GM18861 (cell line): ENCODE measurements at regions not wholly inside any gene's neighbourhood (a gene's known extent, or its start where the extent isn't known, plus 50 kb on each side); places are given as distances from the start of the nearest gene placed in this dataset.

ENCODE experiments used
- ATAC-seq: cut with Tn5 transposase; IDR thresholded peaks from one replicate; pipeline ENCODE4 v1.9.1; 2021; ENCODE audit not compliant: unreplicated experiment

DNA sequence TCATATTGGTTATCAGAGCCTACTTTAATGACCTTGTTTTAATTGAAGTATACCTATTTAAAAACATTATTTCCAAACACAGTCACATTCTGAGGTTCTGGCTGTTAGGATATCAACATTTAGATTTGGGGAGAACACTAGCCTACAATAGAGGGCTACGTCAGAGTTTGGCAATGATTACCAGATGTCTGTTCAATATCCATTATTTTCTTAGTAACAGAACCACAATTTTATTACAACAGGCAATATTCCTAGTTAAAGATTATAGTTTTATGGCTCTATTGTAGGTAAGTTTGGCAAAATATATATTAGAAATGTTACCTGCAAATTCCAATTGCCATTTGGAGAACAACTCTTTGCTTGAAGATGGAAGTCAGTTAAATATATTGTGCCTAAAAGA, 1163.1 kb upstream of the MIR17HG start:
- no peak for ATAC-seq

DNA sequence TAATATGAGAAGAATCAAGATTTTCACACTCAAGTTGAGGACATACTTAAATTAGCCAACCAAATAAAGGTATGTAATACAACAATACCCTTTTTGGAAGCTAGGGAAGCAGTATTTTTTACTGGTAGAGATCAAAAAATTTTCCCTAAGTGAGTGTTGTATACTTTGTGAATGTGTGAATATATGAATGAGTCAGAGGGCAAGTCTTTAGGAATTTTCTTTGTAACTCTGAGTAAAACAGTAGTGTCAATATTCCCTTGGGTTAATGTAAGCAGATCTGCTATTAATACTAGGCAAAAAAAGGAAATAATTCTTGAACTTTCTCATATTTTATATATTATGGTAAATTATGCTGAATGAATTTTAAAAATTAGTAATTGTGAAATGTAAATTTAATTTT, 1161.8 kb upstream of the MIR17HG start:
- ATAC-seq: no peak

DNA sequence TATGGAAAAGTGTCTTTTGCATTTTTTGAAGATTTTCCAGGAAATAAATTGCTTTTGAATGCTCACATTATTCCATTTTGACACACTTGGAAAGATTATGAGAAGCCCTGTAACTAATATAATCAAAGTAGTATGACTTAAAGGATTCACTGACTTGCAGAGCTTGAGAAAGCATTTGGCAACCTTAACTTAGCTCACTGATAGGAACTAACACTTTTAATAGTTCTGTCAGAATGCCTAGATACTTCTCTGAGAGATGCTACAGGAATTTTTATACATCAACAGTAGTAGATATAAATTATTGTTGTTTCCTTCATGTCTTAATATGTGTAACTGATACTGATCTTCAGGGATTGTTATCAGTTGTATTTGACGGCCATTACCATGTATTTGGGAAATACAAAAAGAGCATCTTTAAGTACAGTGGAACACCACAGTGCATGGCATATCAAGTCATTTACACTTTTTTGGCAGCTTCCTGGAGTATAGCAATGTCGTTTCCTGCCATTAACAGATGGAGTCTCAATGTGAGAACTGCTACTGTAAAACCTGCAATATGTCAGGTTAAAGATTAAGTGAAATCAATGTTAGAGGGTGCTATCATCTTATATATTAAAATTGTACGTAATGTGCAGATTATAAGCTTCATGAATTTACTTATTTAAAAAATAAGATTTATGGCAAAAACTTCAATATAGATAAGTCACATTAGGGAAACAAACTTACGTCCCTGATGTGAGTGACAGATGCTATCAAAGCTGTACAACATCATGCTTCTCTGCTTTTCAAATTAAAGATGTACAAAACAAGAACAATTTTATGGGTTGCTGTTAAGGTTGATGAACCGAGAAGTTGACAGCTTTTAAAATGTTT, 1159.8 kb upstream of the MIR17HG start:
- ATAC-seq: no peak

DNA sequence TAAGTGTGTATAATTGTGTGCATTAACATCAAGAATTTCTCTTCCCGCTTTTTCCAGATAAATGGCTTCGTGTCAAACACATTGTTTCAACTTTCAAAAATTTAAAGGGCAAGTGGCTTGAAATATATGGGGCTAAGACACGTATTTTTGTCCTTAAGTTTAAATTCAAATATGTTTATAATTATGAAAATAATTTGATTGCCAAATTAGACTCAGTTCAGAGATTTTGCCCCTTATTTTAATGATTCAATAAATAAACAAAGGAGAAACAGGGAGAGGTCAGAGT, 1159.2 kb upstream of the MIR17HG start:
- no peak for ATAC-seq

DNA sequence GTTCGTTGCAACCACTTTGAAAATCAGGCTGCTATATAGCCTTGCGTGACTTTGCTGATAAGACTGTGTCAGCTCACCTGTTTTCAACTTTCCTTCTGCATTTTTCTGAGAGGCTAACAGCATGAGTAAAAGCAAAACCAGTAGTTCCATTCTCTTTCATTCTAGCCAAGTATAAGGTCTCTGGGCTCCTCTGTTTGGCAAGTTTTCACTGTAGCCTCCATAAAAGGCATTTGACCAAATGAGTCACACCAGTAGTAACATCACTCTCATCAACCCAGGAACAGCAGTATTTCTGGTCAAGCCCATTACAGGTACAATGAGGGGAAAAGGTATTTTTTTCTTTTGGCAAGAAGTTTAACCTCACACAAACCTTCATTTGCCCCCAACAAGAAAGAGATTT, 1149.8 kb upstream of the MIR17HG start:
- no peak for ATAC-seq

DNA sequence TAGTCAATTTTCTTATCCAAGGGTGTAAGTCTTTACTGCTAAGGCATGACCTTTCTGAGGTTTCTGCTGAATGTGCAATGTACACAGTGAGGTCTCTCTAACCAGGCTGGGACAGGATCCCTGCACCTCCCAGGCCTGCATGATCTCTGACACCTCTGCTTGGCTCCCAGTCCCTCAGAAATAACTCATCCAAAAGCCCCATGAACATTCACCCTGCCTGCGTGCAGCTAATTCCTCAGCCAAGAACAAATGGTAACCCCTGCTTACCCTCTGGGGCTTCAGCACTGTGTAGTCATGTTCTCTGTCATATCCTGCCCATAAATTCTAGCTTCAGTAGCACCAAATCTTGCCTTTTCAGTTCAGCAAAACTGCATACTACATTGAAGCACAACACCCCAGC, 1146.3 kb upstream of the MIR17HG start:
- no peak for ATAC-seq

DNA sequence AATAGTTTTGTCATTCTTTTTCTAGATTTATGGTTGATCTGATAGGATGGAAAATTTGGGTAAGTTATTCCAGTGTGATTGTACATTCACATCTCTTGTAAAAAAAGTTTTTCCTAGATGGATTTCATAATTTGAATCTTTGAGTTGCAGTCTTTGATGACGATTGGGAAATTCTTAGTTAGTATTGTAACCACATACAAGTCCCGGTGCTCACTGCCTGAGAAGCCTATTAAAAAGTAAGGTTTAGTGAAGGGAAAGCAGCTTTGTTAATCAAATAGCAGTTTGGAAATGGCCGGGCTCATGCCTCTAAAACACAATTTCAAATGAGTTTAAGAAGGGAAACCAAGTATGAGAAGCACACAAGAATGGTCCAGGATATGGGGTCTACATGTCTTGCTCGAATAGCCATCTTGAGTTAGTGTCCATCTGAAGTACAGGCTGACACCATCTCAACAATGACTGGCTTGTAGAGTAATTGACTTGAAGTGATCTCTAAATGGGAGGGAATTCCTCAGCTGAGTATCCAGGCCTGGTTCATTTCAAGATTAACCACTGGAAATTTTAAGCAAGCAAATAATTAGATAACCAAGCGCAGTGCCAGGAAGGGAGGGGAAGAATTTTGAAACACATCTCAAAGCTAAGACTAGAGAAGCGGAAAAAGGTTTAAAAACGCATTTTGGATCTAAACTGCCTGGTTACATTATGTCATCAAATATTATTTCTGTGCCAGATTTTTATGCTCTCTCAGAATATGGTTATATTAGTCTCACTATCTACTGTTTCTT, 1145.6 kb upstream of the MIR17HG start:
- no peak for ATAC-seq

DNA sequence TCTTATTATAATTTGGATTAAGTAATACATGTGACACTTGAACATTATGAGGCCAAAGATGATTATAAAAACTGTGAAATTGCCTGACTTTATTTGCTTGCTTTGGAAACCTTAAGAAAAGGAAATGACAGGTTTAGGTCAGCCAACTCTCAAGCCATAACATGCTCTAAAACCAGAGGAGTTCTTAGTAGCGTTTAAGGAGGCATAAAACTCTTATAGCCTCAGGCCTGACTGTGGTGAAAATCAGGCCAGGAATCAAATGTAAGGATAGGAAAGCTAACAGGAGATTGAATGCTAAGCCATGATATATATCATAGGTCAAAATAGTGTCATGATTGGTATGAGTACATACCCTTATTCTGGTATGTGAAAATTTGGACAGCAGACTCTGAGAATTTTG, 1142.4 kb upstream of the MIR17HG start:
- ATAC-seq: no peak

DNA sequence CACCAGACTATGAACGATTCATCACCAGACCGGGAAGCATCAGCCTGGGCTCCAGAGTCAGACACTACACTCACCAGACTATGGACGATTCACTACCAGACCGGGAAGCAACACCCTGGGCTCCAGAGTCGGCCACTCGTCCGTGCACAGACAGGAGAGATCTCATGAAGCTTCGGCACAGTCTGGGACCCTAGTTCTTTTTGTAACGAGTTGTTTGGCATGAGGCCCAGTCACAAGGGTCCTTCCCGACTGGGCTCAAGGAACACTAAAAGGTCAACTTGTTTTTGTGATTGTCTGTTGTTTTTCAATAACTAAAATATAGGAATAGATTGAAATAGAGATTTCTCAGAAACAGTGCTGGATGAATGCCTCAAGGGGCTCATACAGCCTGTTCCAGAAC, 1141.6 kb upstream of the MIR17HG start:
- no peak for ATAC-seq

DNA sequence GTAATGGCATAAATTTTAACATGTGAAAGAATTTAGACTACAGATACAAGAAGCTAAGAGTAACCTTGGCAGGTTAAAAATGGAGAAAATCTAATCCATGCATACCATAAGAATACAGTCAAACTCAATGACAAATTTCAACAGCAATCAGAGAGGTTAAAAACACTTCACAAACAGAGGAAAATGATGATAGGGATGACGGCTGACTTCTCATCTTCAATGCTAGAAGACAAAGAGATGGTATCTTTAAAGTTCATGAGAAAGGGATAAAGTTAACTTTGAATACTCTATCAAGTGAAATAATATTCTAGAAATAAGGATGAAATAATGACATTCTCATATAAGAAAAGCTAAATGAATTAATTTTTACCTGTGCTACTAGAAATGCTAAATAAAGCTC, 1130.2 kb upstream of the MIR17HG start:
- ATAC-seq: no peak

DNA sequence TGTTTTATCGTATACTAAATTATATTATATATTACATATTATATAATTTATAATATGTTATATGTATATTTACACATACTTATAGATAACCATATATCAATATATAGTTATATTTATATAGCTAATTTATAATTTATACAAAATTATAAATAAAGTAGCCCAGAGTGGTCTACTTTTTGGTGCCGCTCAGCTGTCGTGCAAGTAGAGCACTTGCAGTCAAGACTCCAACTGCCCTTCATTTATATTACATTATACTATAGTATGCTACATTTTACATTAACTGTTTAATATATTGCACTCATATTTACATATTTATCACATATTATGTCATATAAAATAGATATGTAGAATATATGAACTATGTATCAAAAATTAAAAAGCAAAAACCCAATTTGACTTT, 1124.7 kb upstream of the MIR17HG start:
- no peak for ATAC-seq

DNA sequence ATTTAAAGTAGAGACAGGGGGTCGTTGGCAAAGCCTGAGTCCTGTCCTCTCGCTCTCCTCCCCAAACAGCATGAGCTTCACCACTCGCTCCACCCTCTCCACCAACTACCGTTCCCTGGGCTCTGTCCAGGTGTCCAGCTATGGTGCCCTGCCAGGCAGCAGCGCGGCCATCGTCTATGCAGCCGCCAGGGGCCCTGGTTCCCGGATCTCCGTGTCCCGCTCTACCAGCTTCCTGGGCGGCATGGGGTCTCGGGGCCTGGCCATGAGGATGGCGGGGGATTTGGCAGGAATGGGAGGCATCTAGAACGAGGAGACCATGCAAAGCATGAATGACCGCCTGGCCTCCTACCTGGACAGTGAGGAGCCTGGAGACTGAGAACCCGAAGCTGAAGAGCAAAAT, 1117.2 kb upstream of the MIR17HG start:
- ATAC-seq: no peak

DNA sequence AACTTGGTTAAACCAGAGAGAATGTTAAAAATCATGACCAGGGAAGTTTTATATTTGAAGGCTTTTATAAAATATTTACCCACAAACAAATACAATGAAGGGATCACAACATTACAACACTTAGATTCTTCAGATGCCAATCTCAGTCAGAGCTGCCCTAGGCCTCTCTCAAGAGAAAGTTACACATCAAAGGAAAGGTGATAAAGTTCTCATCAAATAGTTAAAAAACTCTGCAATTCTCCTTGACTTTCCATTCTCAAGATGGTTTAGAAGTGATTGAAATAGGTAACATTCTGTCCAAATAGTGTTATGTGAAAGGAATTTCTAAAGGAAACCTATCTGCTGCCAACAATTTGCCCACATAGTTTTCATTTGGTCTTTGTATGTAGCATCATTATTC, 1115.2 kb upstream of the MIR17HG start:
- ATAC-seq: no peak

DNA sequence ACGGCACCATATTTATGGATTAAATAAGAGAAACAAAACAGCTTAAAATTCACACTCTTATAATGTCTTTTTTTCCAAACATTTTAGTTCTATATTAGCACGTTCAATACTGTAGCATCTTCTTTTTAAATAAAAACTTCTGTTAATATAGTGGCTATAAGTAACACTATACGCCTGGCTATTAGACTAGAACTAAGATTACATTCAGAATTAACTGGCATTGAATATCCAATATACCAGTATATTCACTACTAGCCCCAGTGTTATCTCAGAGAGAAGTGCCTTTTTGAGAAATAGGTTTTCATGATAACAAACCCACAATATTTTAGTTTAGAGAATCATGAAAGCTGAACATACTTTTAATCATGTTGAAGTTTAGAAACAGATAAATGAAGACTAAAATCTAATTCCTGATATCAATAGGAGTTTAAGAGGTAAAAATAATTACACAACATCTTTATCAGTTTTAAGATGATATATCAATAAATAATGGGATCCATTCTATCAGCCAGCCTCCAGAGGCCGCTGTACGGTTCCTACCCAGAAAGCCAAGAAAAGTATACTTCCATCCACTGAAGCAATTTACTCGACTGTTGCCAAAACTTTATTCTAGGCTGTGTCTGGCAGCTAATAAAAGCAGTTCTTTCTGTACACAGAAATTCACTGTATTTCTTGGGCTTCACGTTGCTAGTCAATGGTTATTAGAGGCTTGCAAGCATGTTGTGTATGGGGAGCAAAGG, 1113.4 kb upstream of the MIR17HG start:
- ATAC-seq: no peak

DNA sequence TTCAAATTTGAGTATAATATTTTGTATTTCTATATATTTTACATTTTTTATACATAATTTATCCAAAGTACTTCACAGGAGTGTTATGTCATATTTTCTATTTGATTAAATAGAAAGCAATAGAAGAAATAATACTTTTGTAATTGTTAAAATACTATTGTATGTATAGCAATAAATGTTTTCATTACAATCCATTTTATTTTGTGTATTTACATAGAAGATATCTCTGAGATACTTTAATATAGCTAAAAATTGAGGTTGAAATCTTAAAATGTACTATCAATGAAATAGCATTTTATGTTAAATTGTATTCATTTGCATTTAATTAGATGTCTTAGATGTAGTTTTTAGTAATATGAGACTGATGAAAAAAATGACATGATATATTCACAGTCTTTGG, 1109.6 kb upstream of the MIR17HG start:
- no peak for ATAC-seq

DNA sequence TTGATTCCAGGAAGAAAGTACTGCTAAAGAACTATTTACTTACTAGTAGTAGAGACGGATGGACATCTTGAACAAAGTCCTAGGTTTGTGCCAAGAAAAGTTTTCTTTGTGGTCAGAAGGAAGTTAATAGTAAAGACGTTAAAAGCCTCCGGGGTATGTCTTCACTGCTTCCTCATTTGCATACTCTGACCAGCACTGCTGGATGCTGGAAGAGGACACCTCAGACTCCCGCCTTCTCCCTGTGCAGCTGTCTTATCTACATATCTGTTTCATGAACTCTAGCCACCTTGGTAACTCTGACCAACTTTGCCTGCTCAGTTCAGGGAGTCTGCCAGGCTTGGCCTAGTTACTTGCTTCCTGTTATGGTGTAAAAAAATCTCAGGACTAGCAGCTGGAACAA, 1109.1 kb upstream of the MIR17HG start:
- no peak for ATAC-seq

DNA sequence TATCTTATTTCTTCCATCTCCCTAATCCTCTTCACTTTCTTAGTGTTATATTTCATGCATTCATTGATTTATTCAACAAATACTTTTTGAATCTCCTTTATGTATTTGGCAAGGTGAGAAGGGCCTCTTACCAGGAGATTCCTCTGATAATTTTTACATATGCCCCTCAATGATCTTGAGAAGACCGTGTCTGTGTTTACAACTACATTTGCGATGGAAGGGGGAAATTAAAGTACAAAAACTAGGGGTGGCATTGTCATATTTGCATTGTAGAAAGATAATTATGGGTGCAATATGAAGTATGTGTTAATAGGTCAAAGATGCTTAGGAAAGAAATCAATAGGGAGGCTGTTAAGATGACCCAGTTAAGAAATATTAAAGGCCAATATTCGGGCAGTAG, 1108.4 kb upstream of the MIR17HG start:
- no peak for ATAC-seq

DNA sequence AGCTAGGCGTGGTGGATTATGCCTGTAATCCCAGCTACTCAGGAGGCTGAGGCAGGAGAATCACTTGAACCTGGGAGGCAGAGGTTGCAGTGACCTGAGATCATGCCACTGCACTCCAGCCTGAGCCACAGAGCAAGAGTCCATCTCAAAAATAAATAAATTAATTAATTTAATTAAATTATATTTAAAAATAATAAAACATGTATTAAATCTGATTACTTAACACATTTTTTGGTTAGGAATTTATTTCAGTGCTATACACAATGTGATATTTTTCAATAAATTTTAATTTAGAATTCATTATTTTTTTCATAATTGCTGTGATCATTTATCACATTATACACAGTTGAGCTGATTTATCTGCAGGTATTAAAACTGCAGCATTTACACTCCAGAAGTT, 1101.5 kb upstream of the MIR17HG start:
- ATAC-seq: no peak

DNA sequence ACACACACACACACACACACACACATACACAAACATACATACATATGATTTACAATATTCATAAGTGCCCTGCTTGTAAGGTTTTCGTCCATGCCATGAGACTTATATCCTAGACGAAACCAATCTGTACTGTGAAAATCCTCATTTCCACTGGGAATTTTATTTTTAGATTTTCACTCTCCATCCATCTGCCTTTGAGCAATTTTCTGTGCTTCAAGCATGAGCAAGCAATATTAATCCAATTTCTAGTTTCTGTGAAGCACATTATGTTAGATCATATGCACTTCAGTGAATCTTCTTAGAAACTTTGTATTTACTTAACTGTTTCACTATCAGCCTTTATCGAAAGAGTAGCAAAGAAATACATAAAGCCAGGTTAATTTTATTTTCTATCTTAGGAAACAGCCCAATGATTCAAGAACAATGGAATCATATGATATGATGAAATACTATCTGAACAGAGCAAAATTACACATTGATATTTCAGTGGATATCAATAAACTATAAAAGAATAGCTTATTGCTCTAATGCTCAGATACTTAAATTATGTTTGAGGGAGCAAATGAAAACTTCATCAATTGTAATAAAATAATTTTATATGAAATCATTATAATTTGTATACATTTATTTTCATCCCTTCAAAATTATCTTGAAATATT, 1100.7 kb upstream of the MIR17HG start:
- ATAC-seq: no peak

DNA sequence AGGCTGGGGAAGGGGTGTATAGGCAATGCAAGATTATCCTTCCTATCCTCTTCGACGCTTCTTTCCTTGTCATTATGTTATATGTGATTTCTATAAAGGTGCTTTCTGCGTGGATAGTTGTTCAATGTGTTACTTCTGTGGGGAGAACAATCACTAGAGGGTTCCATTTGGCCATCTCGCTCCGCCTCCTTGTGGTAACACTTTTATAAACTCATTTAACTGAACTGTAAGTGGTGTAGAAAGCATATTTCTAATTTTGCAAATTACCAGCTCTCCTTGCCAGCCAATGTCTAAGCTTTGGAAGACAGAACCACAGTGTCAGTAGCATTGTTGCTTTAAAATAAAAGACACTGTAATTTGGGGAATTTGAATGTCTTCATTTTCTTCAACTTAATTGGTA, 1093.7 kb upstream of the MIR17HG start:
- no peak for ATAC-seq

DNA sequence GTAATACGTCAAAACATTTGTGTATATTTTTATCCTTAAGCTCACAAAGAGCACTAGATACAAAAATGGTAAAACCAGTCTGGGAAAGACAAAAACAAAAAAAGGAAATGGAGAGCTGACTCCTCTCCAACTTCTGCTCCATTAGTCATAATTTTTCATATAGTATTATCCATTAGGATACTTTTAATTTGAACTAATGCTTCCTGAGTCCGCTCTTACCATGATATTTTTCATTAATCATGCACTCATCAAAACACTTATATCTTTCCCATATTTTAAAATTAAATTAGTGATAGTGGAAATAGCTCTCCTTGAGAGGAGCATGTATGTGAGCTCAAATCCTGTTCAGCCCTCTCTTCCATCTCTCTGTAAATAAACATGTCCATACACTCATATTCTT, 1093.0 kb upstream of the MIR17HG start:
- no peak for ATAC-seq
